ENCODE measurements at regions not wholly inside any gene's neighbourhood (a gene's known extent, or its start where the extent isn't known, plus 50 kb on each side); places are given as distances from the start of the nearest gene placed in this dataset.

GRCh38 chr2:196530910-196531309 lies 108.6 kb upstream of the CCDC150 start:
- DNase-seq (ENCODE audit: low spot score), result no peak

GRCh38 chr2:196533772-196534397 lies 105.6 kb upstream of the CCDC150 start:
- no peak for DNase-seq (ENCODE audit: low spot score)

GRCh38 chr2:196534495-196534894 lies 105.0 kb upstream of the CCDC150 start:
- no peak for DNase-seq (ENCODE audit: low spot score)

GRCh38 chr2:196535061-196535460 lies 104.5 kb upstream of the CCDC150 start:
- DNase-seq (ENCODE audit: low spot score), result no peak

GRCh38 chr2:196535742-196536141 lies 103.8 kb upstream of the CCDC150 start:
- DNase-seq (ENCODE audit: low spot score), result no peak

- peak; percentile 25 for DNase-seq (ENCODE audit: low spot score)
Measured at GRCh38 chr2:196537311-196537710, 102.2 kb upstream of the CCDC150 start.

- no peak for DNase-seq (ENCODE audit: low spot score)
Measured at GRCh38 chr2:196538189-196538588, 101.3 kb upstream of the CCDC150 start.

- DNase-seq (ENCODE audit: low spot score), result no peak
Measured at GRCh38 chr2:196538646-196539045, 100.9 kb upstream of the CCDC150 start.

GRCh38 chr2:196544906-196545433 lies 94.5 kb upstream of the CCDC150 start:
- no peak for DNase-seq (ENCODE audit: low spot score)

GRCh38 chr2:196546151-196546919 lies 93.2 kb upstream of the CCDC150 start:
- DNase-seq (ENCODE audit: low spot score), result peak; percentile 14

GRCh38 chr2:196549052-196549451 lies 90.5 kb upstream of the CCDC150 start:
- no peak for DNase-seq (ENCODE audit: low spot score)

- peak; percentile 16 for DNase-seq (ENCODE audit: low spot score)
Measured at GRCh38 chr2:196551014-196551413, 88.5 kb upstream of the CCDC150 start.

- no peak for DNase-seq (ENCODE audit: low spot score)
Measured at GRCh38 chr2:196555161-196555560, 84.4 kb upstream of the CCDC150 start.

- no peak for DNase-seq (ENCODE audit: low spot score)
Measured at GRCh38 chr2:196555726-196556125, 83.8 kb upstream of the CCDC150 start.

- DNase-seq (ENCODE audit: low spot score), result no peak
Measured at GRCh38 chr2:196558497-196558896, 81.0 kb upstream of the CCDC150 start.

- no peak for DNase-seq (ENCODE audit: low spot score)
Measured at GRCh38 chr2:196563876-196564275, 75.6 kb upstream of the CCDC150 start.

- DNase-seq (ENCODE audit: low spot score), result no peak
Measured at GRCh38 chr2:196565106-196565765, 74.3 kb upstream of the CCDC150 start.

GRCh38 chr2:196565982-196566381 lies 73.5 kb upstream of the CCDC150 start:
- no peak for DNase-seq (ENCODE audit: low spot score)

- peak; percentile 41 for DNase-seq (ENCODE audit: low spot score)
Measured at GRCh38 chr2:196566961-196567666, 72.4 kb upstream of the CCDC150 start.

- DNase-seq (ENCODE audit: low spot score), result no peak
Measured at GRCh38 chr2:196568506-196568905, 71.0 kb upstream of the CCDC150 start.

GRCh38 chr2:196584903-196585302 lies 54.6 kb upstream of the CCDC150 start:
- no peak for DNase-seq (ENCODE audit: low spot score)

- DNase-seq (ENCODE audit: low spot score), result peak; percentile 69
Measured at GRCh38 chr2:196586511-196586991, 53.0 kb upstream of the CCDC150 start.

Data from AG20443 (cell line).